Endothelial cell (in vitro differentiated cells): ENCODE measurements at regions not wholly inside any gene's neighbourhood (a gene's known extent, or its start where the extent isn't known, plus 50 kb on each side); places are given as distances from the start of the nearest gene placed in this dataset.

ENCODE experiments used
- DNase-seq: peaks from one replicate; pipeline ENCODE4 v3.0.0; 2021; ENCODE audit warnings: low spot score
- H3K27ac Mint-ChIP-seq: one replicate; pipeline ENCODE4 v1.8.0; 2021; ENCODE audit warnings: mixed read lengths, inconsistent platforms; ENCODE audit not compliant: unreplicated experiment
- H3K27me3 Mint-ChIP-seq: one replicate; pipeline ENCODE4 v1.8.0; 2021; ENCODE audit warnings: mild to moderate bottlenecking, moderate library complexity, mixed read lengths, inconsistent platforms; ENCODE audit not compliant: unreplicated experiment
- H3K36me3 Mint-ChIP-seq: one replicate; pipeline ENCODE4 v1.8.0; 2021; ENCODE audit warnings: mild to moderate bottlenecking, low read depth, mixed read lengths, inconsistent platforms; ENCODE audit not compliant: unreplicated experiment
- H3K4me1 Mint-ChIP-seq: one replicate; pipeline ENCODE4 v1.8.0; 2021; ENCODE audit warnings: mild to moderate bottlenecking, mixed read lengths, inconsistent platforms; ENCODE audit not compliant: unreplicated experiment
- H3K4me3 Mint-ChIP-seq: one replicate; pipeline ENCODE4 v1.8.0; 2021; ENCODE audit warnings: mild to moderate bottlenecking, mixed read lengths, inconsistent platforms; ENCODE audit not compliant: unreplicated experiment
- H3K9me3 Mint-ChIP-seq: one replicate; pipeline ENCODE4 v1.8.0; 2021; ENCODE audit warnings: mixed read lengths, inconsistent platforms; ENCODE audit not compliant: unreplicated experiment
- CTCF ChIP-seq: fragments of 200-600 bp; sonication (generic); IDR thresholded peaks from one replicate; pipeline ENCODE4 v1.5.0; 2021; ENCODE audit warnings: antibody characterized with exemption; ENCODE audit not compliant: unreplicated experiment

DNA sequence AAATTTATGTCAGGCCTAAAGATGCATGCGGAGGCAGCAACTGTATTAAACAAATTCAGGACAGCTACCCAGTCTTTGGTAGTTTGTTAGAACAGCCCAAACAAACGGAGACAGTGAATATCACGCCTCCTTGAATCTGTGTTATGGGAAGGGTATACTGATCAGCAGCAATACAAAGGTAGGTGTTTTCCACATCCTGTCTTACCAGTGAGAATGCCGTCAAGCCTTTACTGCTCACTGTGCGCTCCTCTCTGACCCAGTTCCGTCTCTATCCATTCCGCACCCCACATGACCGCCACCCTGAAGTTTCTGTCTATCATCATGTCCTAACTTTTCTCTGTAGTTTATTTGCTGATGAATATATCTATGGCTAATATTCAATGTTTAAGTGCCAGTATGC lies 473.3 kb downstream of the LPIN1 start:
- no peak overlapping the region for H3K27ac Mint-ChIP-seq
- H3K36me3 Mint-ChIP-seq = no peaks in the 10 kb centered on the region
- no peak overlapping the region for H3K4me3 Mint-ChIP-seq
- H3K27me3 Mint-ChIP-seq = no peaks in the 10 kb centered on the region
- no peaks in the 10 kb centered on the region for H3K4me1 Mint-ChIP-seq
- peaks cover 10% of the 10 kb centered on the region for H3K9me3 Mint-ChIP-seq
- no peak for TF ChIP-seq CTCF
- no peak for DNase-seq

GRCh38 chr2:12221584-12221983 lies 475.2 kb downstream of the LPIN1 start:
- DNase-seq = no peak
- Mint-ChIP-seq H3K4me1 (no peaks in the 10 kb centered on the region), H3K27ac (no peak overlapping the region), H3K27me3 (no peaks in the 10 kb centered on the region), H3K4me3 (no peak overlapping the region), H3K9me3 (peaks cover 14% of the 10 kb centered on the region), H3K36me3 (no peaks in the 10 kb centered on the region)
- TF ChIP-seq CTCF = no peak

DNA sequence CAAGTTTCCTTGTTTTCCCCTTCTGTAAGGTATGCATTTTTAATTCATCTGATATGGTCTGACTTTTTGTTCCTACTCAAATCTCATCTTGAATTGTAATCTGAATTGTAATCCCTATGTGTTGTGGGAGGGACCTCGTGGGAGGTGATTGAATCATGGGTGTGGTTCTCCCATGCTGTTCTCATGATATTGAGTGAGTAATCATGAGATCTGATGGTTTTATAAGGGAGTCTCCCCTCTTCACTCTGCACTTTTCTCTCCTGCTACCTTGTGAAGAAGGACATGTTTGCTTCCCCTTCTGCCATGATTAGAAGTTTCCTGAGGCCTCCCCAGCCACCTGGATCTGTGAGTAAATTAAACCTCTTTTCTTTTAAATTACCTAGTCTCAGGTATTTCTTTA lies 476.1 kb downstream of the LPIN1 start:
- Mint-ChIP-seq H3K27me3 (no peaks in the 10 kb centered on the region), H3K4me1 (no peaks in the 10 kb centered on the region), H3K9me3 (peaks cover 14% of the 10 kb centered on the region), H3K36me3 (no peaks in the 10 kb centered on the region), H3K27ac (no peak overlapping the region), H3K4me3 (no peak overlapping the region)
- TF ChIP-seq CTCF = no peak
- no peak for DNase-seq

GRCh38 chr2:12223732-12224131 lies 477.3 kb downstream of the LPIN1 start:
- Mint-ChIP-seq H3K4me1 (no peaks in the 10 kb centered on the region), H3K4me3 (no peak overlapping the region), H3K27ac (no peak overlapping the region), H3K27me3 (no peaks in the 10 kb centered on the region), H3K9me3 (peaks cover 14% of the 10 kb centered on the region), H3K36me3 (no peaks in the 10 kb centered on the region)
- no peak for DNase-seq
- TF ChIP-seq CTCF = no peak

GRCh38 chr2:12226653-12227052 lies 480.2 kb downstream of the LPIN1 start:
- Mint-ChIP-seq H3K27me3 (no peaks in the 10 kb centered on the region), H3K4me1 (no peaks in the 10 kb centered on the region), H3K36me3 (no peaks in the 10 kb centered on the region), H3K4me3 (no peak overlapping the region), H3K27ac (no peak overlapping the region), H3K9me3 (peaks cover 14% of the 10 kb centered on the region)
- DNase-seq = no peak
- TF ChIP-seq CTCF = no peak
